DND-41 (cell line): ENCODE measurements at regions not wholly inside any gene's neighbourhood (a gene's known extent, or its start where the extent isn't known, plus 50 kb on each side); places are given as distances from the start of the nearest gene placed in this dataset.

Experiments used
- EZH2 ChIP-seq: IDR thresholded peaks from 3 replicates; pipeline ENCODE4 v1.6.1; 2012; ENCODE audit warnings: borderline replicate concordance, low read depth, mild to moderate bottlenecking, moderate library complexity, low read length, inconsistent platforms; ENCODE audit not compliant: severe bottlenecking
- TF ChIP-seq, protein P1 (sequence below): IDR thresholded peaks from 2 replicates; pipeline ENCODE4 v1.5.1; 2012; ENCODE audit warnings: borderline replicate concordance, low read length, moderate library complexity, mild to moderate bottlenecking; ENCODE audit not compliant: poor library complexity, severe bottlenecking; ENCODE audit errors: extremely low read depth

DNA sequence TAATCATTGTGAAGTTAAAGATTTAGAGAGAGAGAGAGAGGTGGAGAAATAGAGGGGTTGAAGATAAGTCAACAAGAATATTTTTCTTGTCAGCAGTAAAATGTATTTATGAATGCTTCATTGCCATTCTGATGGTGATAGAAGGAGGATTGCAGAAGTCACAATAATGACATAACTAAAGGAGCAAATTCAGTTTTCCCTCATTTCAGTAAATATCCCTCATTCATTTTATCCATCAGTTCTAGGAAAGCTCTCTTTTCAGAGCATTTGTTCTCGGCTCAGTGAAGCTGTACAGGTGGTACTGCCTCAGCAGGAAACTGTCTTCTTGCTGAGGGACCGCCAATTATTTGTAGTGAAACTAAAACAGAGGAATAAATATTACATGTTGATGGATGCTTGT is 681.4 kb downstream of the CETN3 start:
- TF ChIP-seq, protein P1, sequence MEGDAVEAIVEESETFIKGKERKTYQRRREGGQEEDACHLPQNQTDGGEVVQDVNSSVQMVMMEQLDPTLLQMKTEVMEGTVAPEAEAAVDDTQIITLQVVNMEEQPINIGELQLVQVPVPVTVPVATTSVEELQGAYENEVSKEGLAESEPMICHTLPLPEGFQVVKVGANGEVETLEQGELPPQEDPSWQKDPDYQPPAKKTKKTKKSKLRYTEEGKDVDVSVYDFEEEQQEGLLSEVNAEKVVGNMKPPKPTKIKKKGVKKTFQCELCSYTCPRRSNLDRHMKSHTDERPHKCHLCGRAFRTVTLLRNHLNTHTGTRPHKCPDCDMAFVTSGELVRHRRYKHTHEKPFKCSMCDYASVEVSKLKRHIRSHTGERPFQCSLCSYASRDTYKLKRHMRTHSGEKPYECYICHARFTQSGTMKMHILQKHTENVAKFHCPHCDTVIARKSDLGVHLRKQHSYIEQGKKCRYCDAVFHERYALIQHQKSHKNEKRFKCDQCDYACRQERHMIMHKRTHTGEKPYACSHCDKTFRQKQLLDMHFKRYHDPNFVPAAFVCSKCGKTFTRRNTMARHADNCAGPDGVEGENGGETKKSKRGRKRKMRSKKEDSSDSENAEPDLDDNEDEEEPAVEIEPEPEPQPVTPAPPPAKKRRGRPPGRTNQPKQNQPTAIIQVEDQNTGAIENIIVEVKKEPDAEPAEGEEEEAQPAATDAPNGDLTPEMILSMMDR = no peak
- TF ChIP-seq EZH2 = no peak
